G401 (cell line): ENCODE measurements at regions not wholly inside any gene's neighbourhood (a gene's known extent, or its start where the extent isn't known, plus 50 kb on each side); places are given as distances from the start of the nearest gene placed in this dataset.
A peak's percentile ranks its signal among the peaks of the same experiment; 100 is the strongest.
"Not testable (repeated sequence)": the region's sequence is repeated elsewhere in the genome, so short reads cannot be mapped to it uniquely, and the experiment has no call there.

Source experiments
- DNase-seq: peaks from one replicate; pipeline ENCODE4 v3.0.0-alpha.2; 2015; ENCODE audit warnings: low spot score
- in situ Hi-C: cut with HindIII; loops from 2 replicates; pipeline ENCODE4 v1.10.0; 2016; ENCODE audit warnings: low sequenced_read_pairs, mixed read lengths

DNA sequence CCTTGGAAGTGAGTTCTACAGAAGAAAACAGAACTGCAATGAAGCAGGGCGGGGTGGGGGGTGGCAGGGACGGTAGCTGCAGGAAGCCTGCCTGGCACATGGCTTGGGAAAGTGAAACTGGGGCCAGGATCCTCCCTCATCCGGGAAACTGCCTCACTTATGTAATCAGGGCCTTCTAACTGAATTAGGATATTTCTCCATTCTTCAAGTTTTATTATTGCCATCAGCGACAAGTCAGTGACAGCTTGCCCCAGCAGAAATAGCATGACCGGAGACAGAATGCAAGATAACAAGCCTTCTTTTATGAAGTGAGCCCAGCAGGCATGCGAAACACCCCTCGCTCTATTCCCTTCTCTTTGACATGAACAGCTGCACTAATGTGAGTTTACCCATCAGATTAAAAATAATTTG, 77.5 kb upstream of the CACUL1 start:
- no peak for DNase-seq
- in situ Hi-C loops: no loop called here

DNA sequence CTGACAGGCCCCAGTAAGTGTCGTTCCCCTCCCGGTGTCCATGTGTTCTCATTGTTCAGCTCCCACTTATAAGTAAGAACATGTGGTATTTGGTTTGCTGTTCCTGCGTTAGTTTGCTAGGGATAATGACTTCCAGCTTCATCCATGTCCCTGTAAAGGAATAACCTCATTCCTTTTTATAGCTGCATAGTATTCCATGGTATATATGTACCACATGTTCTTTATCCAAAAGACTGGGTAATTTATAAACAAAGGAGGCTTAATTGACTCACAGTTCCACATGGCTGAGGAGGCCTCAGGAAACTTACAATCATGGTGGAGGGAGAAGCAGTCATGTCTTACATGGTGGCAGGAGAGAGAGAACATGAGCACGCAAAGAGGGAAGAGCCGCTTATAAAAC, 79.6 kb upstream of the CACUL1 start:
- DNase-seq, in situ Hi-C loops: not testable (repeated sequence)

DNA sequence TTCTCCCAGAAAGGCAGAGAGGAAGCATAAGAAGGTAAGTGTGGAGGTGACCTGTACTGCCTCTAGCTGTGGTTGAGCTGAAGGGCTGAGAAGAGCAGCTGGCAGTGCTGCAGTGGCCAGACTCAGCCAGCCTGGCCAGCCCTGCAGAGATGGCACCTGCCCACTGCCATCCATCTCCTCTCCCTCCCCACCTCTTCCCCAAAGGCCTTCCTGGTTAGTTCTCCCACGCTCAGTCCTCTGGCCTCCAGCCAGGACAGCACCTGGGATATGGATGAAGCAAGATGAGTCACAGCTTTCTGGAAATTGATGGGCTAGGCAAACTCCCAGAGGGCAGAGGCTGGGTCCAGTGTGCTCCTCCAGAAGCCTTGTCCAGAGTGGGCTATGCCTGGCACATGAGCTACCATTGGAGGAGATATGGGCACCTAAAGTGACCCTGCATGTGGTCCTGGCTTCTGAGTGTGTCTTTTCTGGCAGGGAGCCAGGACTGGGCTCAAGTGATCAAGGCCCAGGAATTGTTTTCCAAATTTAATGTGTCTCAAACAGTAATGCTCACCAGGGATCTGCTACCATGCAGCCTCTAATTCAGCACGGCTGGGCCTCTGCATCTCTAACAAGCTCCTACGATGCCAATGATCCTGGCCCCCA, 81.0 kb upstream of the CACUL1 start:
- DNase-seq: no peak
- in situ Hi-C loops: no loop called here

DNA sequence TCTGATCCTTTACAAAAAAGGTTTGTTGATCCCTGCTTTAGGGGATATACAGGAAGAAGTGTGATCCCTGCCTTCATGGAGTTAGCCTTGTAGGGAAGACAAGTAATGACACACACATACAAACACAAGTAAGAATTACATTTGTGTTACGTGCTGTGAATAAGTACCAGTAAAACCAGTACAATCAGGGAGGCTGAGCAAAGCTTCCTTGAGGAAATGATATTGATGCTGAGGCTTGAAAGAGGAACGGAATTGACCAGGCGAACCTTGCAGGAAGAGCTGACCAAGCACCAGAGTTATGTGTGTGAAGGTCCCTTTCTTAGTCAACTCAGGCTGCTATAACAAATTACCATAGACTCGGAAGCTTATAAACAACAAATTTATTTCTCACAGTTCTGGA, 83.6 kb upstream of the CACUL1 start:
- no peak for DNase-seq
- in situ Hi-C loops: no loop called here

- in situ Hi-C loops: no loop called here
- DNase-seq: no peak
These were observed 84.6 kb upstream of the CACUL1 start for GRCh38 chr10:118839348-118839747.

- in situ Hi-C loops: no loop called here
- no peak for DNase-seq
These were observed 85.5 kb upstream of the CACUL1 start for GRCh38 chr10:118840071-118840775.

DNA sequence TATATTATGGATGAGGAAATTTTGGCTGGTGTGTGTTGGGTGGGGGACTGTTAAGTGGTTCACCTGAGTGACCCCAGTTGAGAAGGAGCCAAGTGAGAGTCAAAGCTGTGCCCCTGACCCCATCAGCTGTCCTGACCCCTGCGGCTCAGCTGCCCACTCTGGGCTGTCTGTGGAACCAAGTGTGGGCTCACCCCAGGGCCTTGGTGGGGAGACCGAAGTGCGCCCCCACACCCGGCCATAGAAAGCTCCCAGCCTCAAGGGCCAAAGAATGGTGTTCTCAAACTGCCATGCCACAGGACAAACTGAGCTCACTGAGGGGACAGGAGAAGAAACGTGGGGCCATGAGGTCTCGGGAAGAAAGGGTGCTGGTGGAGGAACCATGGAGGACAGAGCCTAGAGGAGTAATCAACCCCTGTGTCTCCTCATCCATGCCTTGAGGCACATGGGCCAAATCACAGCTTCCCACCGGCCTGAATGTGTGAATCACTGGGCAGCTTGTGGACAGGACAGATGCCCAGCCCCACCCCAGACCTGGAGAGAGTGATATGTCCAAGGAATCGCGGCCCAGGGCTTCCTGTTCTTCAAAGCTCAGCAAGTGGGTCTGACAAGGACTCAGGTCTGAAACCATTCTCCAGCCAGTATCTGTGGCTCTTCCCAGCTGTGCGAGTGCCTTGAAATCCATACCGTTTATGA, 86.2 kb upstream of the CACUL1 start:
- in situ Hi-C loops: no loop called here
- no peak for DNase-seq

DNA sequence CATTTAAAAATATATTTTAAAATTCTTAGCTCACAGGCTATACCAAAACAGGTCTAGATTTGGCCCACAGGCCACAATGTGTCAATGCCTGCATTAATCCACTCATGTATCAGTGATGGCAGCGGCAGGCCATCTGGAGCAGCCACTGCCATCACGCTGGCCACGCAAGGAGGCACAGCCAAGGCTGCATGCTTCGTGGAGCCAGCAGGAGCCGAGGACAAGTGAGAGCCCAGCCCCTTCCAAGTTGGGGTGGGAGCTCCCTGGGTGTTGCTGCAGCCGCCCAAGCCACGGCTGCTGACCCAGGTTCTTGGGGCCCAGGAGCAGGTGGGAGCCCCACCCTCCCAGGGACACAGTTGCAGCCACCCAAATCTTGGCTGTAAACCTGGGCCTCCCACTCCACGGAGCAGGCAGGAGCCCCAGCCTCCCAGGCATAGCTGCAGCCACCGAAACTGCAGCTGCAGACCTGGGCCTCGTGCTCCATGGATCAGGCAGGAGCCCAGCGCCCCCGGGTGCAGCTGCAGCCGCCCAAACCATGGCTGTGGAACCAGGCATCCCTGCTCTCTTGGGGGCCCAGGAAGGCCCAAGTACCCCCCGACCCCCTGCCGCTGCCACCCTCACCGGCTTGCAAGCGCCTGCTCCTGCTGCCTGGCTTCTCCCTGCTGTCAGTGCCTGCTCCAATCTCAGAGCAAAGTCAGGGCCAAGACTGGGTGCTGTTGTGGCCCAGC, 87.3 kb upstream of the CACUL1 start:
- DNase-seq: no peak
- in situ Hi-C loops: no loop called here

- in situ Hi-C loops: no loop called here
- DNase-seq: no peak
These were observed 88.3 kb upstream of the CACUL1 start for GRCh38 chr10:118842843-118843624.

GRCh38 chr10:118843647-118844265, 89.0 kb upstream of the CACUL1 start:
- DNase-seq: no peak
- in situ Hi-C loops: no loop called here

DNA sequence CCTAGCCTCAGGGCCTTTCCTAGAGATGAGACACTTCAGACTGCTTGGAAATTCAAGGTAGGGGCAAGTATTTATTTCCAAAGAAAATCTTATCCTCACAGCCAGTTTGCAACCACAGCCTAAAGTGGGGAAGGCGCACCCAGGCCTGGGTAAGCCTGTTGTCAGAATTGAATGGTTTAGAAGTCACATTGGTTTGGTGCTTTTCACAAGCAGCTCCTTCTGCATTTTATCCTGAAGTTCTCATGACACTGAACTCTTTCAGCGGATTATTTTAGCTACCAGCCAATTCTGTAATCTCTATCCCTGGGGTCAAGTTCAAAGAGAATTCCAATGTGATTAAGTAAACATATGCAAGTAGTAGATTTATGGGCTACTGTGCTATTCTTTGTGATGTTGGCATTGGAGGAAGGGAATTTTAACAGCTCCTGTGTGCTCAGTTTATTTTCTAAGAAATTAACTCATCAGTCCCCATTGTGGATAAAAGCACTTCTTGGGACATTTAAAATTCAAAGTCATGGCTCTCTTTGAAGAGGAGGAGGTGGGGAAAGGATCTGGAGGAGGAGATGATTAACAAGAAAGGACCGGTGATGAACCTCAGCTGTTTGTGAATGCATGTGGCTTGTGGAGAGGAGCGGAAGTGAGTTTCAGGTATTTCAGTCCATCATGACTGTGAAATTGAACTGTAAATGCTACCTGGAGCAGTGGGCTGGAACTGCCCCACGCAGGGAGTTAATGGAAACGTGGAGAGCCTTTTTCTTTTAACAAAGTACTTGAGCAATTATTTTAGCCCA, 90.2 kb upstream of the CACUL1 start:
- no peak for DNase-seq
- in situ Hi-C loops: no loop called here

DNA sequence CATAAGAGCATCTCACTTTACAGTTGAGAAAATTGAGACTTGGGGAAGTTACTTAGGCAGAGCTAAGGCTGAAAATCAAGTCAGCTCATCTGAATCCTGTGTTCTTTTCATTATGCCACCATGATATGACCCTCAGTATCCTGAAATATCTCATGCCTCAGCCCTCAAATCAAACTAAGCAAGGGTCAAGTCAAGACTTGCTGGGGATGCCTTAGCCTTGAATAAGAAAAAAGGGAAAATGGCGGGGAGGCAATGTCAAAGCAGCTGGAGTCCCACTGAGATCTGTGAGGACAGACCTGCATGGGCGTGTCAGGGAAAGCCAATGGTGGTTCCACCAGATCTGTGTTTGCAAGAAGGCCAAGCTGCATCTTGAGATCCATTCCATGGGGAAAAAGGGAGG, 91.0 kb upstream of the CACUL1 start:
- DNase-seq: no peak
- in situ Hi-C loops: no loop called here

GRCh38 chr10:118850418-118851061, 95.8 kb upstream of the CACUL1 start:
- peak; percentile 38 for DNase-seq
- in situ Hi-C loops: no loop called here

- no peak for DNase-seq
- in situ Hi-C loops: no loop called here
These were observed 96.6 kb upstream of the CACUL1 start for GRCh38 chr10:118851062-118852035.

DNA sequence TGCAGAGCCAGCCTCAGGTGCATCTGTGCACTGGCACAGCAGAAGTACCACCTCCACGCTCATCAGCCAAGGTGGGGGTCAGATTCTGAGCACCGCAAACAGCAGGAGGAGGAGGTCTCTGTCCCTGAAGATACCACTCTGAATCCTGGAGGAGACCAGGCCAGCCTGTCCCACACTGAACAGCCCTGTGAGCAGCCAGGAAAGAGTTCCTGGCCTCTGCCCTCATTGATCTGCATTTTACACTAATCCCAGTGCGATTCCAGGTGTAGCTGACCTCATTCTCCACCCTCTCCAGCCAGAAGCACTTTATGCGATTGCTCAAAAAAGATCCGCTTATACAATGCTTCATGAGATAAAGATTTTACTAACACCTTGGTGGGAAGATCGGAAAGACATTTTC, 99.1 kb upstream of the CACUL1 start:
- DNase-seq: no peak
- in situ Hi-C loops: no loop called here

DNA sequence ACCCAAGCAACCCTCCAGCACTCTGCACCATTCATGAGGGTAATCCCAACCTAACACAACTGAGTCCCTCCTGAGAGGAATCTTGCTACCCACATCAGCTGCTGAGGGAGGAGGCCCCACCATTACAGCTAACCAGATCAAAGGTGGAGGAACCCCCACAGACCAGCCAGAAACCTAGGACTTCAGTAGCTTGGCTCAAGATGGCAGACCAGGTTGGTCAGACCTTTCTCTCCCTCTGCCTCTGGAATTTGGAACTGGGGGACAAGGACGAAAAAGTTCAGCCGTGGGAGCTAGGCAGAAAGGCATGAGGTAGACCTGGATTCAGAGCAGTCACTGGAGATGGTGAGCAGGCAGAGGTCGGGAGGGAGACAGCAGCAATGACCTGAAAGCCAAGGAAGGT, 101.3 kb upstream of the CACUL1 start:
- DNase-seq: no peak
- in situ Hi-C loops: no loop called here
